AG10803 (cell line): ENCODE measurements at regions not wholly inside any gene's neighbourhood (a gene's known extent, or its start where the extent isn't known, plus 50 kb on each side); places are given as distances from the start of the nearest gene placed in this dataset.

Experiments used
- DNase-seq: peaks from one replicate; pipeline ENCODE4 v3.0.0; 2010; ENCODE audit warnings: low read depth
- H3K4me3 ChIP-seq: 2 replicates; pipeline ENCODE4 v1.5.1; 2011; ENCODE audit warnings: mild to moderate bottlenecking, low read length, control low read depth
- CTCF ChIP-seq: conservative IDR thresholded peaks from 2 replicates; pipeline ENCODE4 v1.5.1; 2011; ENCODE audit warnings: mild to moderate bottlenecking, low read length, control low read depth, inconsistent platforms

GRCh38 chr6:119902681-119903080, 553.1 kb upstream of the MAN1A1 start:
- no peak for DNase-seq
- TF ChIP-seq CTCF = no peak
- no peak overlapping the region for H3K4me3 ChIP-seq

GRCh38 chr6:119896806-119897205, 547.2 kb upstream of the MAN1A1 start:
- no peak for DNase-seq
- TF ChIP-seq CTCF = no peak

GRCh38 chr6:119895626-119896025, 546.1 kb upstream of the MAN1A1 start:
- no peak for TF ChIP-seq CTCF
- H3K4me3 ChIP-seq = no peak overlapping the region
- DNase-seq = no peak

More at GRCh38 chr6:119896806-119897205, 547.2 kb upstream of the MAN1A1 start:
- no peak overlapping the region for H3K4me3 ChIP-seq

GRCh38 chr6:119894811-119895210, 545.2 kb upstream of the MAN1A1 start:
- no peak overlapping the region for H3K4me3 ChIP-seq
- DNase-seq = no peak
- TF ChIP-seq CTCF = no peak

GRCh38 chr6:119891644-119892043, 542.1 kb upstream of the MAN1A1 start:
- no peak for TF ChIP-seq CTCF
- no peak overlapping the region for H3K4me3 ChIP-seq
- DNase-seq = no peak

GRCh38 chr6:119891206-119891605, 541.6 kb upstream of the MAN1A1 start:
- TF ChIP-seq CTCF = no peak
- DNase-seq = no peak
- no peak overlapping the region for H3K4me3 ChIP-seq

GRCh38 chr6:119890470-119890869, 540.9 kb upstream of the MAN1A1 start:
- no peak for DNase-seq
- no peak overlapping the region for H3K4me3 ChIP-seq
- TF ChIP-seq CTCF = no peak
